ENCODE measurements at regions not wholly inside any gene's neighbourhood (a gene's known extent, or its start where the extent isn't known, plus 50 kb on each side); places are given as distances from the start of the nearest gene placed in this dataset.
A peak's percentile ranks its signal among the peaks of the same experiment; 100 is the strongest.

- no peak for TF ChIP-seq CTCF (IDR thresholded peaks at IDR 0.05; ENCODE audit: low read depth, low read length)
- no peak overlapping the region for H3K4me3 ChIP-seq (ENCODE audit: low read depth, low read length)
Measured at GRCh38 chr2:56068746-56069145, 115.0 kb upstream of the CCDC85A start.

DNA sequence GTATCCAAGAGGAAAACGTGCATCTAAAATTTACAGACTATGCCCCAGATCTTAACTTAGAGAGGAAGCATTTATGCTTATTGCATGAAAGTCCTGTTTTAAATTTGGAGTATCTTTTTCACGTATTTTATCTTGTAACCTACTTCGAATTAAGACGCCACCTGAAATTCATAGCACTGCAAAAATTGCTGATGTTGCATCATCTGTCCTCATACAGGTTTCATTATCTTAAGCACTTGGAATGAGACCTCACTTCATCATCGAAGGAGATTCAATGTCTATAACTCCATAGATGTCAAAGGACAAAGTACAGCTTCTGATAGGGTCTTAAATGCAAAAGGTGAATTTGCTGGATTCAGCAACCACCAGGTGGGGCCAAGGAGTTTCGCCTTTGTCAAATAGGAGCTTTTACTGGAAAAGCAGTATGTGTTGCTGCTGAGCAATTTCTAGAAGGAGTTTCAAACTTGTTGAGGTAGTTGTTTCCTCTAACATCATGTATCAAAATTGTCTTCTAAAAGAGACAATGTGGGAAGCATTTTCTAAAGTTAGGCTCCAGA is 106.4 kb upstream of the CCDC85A start:
- peak; percentile 34; the same call in 1 of the 2 replicates for TF ChIP-seq CTCF (IDR thresholded peaks at IDR 0.05; ENCODE audit: low read depth, low read length)

GRCh38 chr2:56082665-56083064 is 101.1 kb upstream of the CCDC85A start:
- no peak overlapping the region for H3K4me3 ChIP-seq (ENCODE audit: low read depth, low read length)
- TF ChIP-seq CTCF (IDR thresholded peaks at IDR 0.05; ENCODE audit: low read depth, low read length): no peak

More for the DNA sequence above, 106.4 kb upstream of the CCDC85A start:
- no peak overlapping the region for H3K4me3 ChIP-seq (ENCODE audit: low read depth, low read length)

- no peak overlapping the region for H3K4me3 ChIP-seq (ENCODE audit: low read depth, low read length)
- no peak for TF ChIP-seq CTCF (IDR thresholded peaks at IDR 0.05; ENCODE audit: low read depth, low read length)
Measured at GRCh38 chr2:56084111-56084901, 99.5 kb upstream of the CCDC85A start.

GRCh38 chr2:56086336-56086735 is 97.5 kb upstream of the CCDC85A start:
- TF ChIP-seq CTCF (IDR thresholded peaks at IDR 0.05; ENCODE audit: low read depth, low read length): no peak
- no peak overlapping the region for H3K4me3 ChIP-seq (ENCODE audit: low read depth, low read length)

DNA sequence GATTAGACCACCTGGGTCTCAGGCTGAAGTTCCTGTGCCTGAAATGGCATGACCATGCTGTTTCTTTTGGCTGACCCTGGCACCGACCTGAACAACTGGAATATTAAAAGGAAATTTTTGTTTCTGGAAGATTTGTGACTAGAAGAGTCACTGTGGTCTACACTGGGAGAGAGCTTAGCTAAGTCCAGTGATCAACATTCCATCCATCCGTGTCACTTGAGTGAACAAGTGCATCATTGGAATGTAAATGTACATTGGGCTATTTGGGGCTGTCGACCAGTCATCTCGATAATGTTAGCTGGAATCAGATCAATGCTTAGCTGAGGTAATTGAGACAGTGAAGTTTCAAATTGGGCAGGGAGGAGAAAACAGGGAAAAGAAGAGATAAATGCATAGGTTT is 95.4 kb upstream of the CCDC85A start:
- H3K4me3 ChIP-seq (ENCODE audit: low read depth, low read length): no peak overlapping the region
- TF ChIP-seq CTCF (IDR thresholded peaks at IDR 0.05; ENCODE audit: low read depth, low read length): no peak

- no peak overlapping the region for H3K4me3 ChIP-seq (ENCODE audit: low read depth, low read length)
- no peak for TF ChIP-seq CTCF (IDR thresholded peaks at IDR 0.05; ENCODE audit: low read depth, low read length)
Measured at GRCh38 chr2:56089931-56090330, 93.9 kb upstream of the CCDC85A start.

Data from WI38 (cell line).